Liver (tissue), 3 donors: ENCODE measurements at regions not wholly inside any gene's neighbourhood (a gene's known extent, or its start where the extent isn't known, plus 50 kb on each side); places are given as distances from the start of the nearest gene placed in this dataset.

Experiments used
- EGR1 ChIP-seq, 2 donors: IDR thresholded peaks; 2 replicates each; pipeline ENCODE4 v1.6.1; 2016 to 2018; ENCODE audit warnings: antibody characterized with exemption in 2 of 2, low read depth in 2 of 2
- GABPA ChIP-seq, 2 donors: IDR thresholded peaks in 1 of 2; conservative IDR thresholded peaks in 1 of 2; 2 replicates each; pipeline ENCODE4 v1.6.1; 2016; ENCODE audit warnings: antibody characterized with exemption in 2 of 2, mild to moderate bottlenecking in 1 of 2, moderate library complexity in 1 of 2
- JUND ChIP-seq, 2 donors: IDR thresholded peaks; 2 replicates each; pipeline ENCODE4 v1.6.1; 2016; ENCODE audit warnings: antibody characterized with exemption in 2 of 2
- NR2F2 ChIP-seq: IDR thresholded peaks from 2 replicates; pipeline ENCODE4 v1.6.1; 2016; ENCODE audit warnings: antibody characterized with exemption
- RAD21 ChIP-seq, 2 donors: IDR thresholded peaks; 2 replicates each; pipeline ENCODE4 v1.6.1; 2016; ENCODE audit warnings: antibody characterized with exemption in 2 of 2, mild to moderate bottlenecking in 2 of 2
- RXRA ChIP-seq, 2 donors: IDR thresholded peaks; 2 replicates each; pipeline ENCODE4 v1.6.1; 2017 to 2018; ENCODE audit warnings: antibody characterized with exemption in 2 of 2, mild to moderate bottlenecking in 1 of 2
- TAF1 ChIP-seq: conservative IDR thresholded peaks from 2 replicates; pipeline ENCODE4 v1.6.1; 2016; ENCODE audit warnings: antibody characterized with exemption, mild to moderate bottlenecking
- YY1 ChIP-seq: IDR thresholded peaks from 2 replicates; pipeline ENCODE4 v1.6.1; 2016; ENCODE audit warnings: antibody characterized with exemption, mild to moderate bottlenecking
- TF ChIP-seq, protein P1 (sequence below): fragments of 150-350 bp; IDR thresholded peaks from 2 replicates; pipeline ENCODE4 v1.5.1; 2017; ENCODE audit warnings: improper control_type of control experiment, low read depth, low read length; ENCODE audit not compliant: missing input control
- TF ChIP-seq, protein P2 (sequence below): IDR thresholded peaks from 2 replicates; pipeline ENCODE4 v1.6.1; 2016; ENCODE audit warnings: antibody characterized with exemption, mild to moderate bottlenecking
- TF ChIP-seq, protein P3 (sequence below): IDR thresholded peaks from 2 replicates; pipeline ENCODE4 v1.6.1; 2016; ENCODE audit warnings: antibody characterized with exemption
- TF ChIP-seq, protein P4 (sequence below): IDR thresholded peaks from 2 replicates; pipeline ENCODE4 v1.6.1; 2016; ENCODE audit warnings: antibody characterized with exemption
- donor health status: healthy.
- donor health status: healthy.

DNA sequence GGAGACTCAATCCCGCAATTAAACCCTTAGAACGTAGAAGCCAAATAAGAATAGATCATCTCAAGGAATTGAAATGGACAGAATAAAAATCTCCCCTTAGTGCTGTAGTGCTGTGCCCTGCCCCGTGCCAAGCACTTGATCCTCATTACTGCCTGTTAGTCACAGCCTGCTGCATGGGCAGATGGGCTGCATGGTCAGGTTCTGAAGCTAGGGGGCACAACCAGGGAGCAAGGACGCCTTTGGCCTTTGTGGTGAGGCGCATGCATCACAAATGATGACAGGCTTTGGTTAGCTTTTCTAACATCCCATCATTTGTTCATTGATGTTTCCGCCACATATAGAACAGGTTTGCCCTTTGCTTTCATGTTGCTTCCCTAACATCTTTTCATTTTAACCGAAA lies 336.3 kb upstream of the ADAMTS9 start:
- TF ChIP-seq, protein P1, sequence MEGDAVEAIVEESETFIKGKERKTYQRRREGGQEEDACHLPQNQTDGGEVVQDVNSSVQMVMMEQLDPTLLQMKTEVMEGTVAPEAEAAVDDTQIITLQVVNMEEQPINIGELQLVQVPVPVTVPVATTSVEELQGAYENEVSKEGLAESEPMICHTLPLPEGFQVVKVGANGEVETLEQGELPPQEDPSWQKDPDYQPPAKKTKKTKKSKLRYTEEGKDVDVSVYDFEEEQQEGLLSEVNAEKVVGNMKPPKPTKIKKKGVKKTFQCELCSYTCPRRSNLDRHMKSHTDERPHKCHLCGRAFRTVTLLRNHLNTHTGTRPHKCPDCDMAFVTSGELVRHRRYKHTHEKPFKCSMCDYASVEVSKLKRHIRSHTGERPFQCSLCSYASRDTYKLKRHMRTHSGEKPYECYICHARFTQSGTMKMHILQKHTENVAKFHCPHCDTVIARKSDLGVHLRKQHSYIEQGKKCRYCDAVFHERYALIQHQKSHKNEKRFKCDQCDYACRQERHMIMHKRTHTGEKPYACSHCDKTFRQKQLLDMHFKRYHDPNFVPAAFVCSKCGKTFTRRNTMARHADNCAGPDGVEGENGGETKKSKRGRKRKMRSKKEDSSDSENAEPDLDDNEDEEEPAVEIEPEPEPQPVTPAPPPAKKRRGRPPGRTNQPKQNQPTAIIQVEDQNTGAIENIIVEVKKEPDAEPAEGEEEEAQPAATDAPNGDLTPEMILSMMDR = no peak
- TF ChIP-seq RAD21 (IDR thresholded peaks at IDR 0.05) (no peak), RXRA (IDR thresholded peaks at IDR 0.05) (no peak), YY1 (no peak), TAF1 (no peak), NR2F2 (no peak), JUND (IDR thresholded peaks at IDR 0.05) (no peak), GABPA (IDR thresholded peaks at IDR 0.05 in 1 of 2, conservative IDR thresholded peaks at IDR 0.05 in 1 of 2) (no peak), EGR1 (IDR thresholded peaks at IDR 0.05; ENCODE audit: low read depth in 2 of 2) (no peak)
- TF ChIP-seq, protein P2, sequence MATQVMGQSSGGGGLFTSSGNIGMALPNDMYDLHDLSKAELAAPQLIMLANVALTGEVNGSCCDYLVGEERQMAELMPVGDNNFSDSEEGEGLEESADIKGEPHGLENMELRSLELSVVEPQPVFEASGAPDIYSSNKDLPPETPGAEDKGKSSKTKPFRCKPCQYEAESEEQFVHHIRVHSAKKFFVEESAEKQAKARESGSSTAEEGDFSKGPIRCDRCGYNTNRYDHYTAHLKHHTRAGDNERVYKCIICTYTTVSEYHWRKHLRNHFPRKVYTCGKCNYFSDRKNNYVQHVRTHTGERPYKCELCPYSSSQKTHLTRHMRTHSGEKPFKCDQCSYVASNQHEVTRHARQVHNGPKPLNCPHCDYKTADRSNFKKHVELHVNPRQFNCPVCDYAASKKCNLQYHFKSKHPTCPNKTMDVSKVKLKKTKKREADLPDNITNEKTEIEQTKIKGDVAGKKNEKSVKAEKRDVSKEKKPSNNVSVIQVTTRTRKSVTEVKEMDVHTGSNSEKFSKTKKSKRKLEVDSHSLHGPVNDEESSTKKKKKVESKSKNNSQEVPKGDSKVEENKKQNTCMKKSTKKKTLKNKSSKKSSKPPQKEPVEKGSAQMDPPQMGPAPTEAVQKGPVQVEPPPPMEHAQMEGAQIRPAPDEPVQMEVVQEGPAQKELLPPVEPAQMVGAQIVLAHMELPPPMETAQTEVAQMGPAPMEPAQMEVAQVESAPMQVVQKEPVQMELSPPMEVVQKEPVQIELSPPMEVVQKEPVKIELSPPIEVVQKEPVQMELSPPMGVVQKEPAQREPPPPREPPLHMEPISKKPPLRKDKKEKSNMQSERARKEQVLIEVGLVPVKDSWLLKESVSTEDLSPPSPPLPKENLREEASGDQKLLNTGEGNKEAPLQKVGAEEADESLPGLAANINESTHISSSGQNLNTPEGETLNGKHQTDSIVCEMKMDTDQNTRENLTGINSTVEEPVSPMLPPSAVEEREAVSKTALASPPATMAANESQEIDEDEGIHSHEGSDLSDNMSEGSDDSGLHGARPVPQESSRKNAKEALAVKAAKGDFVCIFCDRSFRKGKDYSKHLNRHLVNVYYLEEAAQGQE = no peak
- TF ChIP-seq, protein P3, sequence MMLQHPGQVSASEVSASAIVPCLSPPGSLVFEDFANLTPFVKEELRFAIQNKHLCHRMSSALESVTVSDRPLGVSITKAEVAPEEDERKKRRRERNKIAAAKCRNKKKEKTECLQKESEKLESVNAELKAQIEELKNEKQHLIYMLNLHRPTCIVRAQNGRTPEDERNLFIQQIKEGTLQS = no peak
- TF ChIP-seq, protein P4, sequence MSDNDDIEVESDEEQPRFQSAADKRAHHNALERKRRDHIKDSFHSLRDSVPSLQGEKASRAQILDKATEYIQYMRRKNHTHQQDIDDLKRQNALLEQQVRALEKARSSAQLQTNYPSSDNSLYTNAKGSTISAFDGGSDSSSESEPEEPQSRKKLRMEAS = no peak
